ENCODE measurements at regions not wholly inside any gene's neighbourhood (a gene's known extent, or its start where the extent isn't known, plus 50 kb on each side); places are given as distances from the start of the nearest gene placed in this dataset.

- no peaks in the 10 kb centered on the region for H3K27me3 ChIP-seq (replicated peaks; ENCODE audit: control insufficient read depth, insufficient read depth, low read length)
- H3K36me3 ChIP-seq (ENCODE audit: control insufficient read depth, insufficient read depth, low read length) = no peaks in the 10 kb centered on the region
- no peak for DNase-seq (ENCODE audit: extremely low read depth, insufficient read length)
- TF ChIP-seq, protein P1, sequence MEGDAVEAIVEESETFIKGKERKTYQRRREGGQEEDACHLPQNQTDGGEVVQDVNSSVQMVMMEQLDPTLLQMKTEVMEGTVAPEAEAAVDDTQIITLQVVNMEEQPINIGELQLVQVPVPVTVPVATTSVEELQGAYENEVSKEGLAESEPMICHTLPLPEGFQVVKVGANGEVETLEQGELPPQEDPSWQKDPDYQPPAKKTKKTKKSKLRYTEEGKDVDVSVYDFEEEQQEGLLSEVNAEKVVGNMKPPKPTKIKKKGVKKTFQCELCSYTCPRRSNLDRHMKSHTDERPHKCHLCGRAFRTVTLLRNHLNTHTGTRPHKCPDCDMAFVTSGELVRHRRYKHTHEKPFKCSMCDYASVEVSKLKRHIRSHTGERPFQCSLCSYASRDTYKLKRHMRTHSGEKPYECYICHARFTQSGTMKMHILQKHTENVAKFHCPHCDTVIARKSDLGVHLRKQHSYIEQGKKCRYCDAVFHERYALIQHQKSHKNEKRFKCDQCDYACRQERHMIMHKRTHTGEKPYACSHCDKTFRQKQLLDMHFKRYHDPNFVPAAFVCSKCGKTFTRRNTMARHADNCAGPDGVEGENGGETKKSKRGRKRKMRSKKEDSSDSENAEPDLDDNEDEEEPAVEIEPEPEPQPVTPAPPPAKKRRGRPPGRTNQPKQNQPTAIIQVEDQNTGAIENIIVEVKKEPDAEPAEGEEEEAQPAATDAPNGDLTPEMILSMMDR (IDR thresholded peaks at IDR 0.05; ENCODE audit: insufficient read depth, low read length, poor library complexity, severe bottlenecking) = no peak
- no peak overlapping the region for H3K4me3 ChIP-seq (replicated peaks; ENCODE audit: low read depth, low read length)
Measured at GRCh38 chr20:9928955-9929354, 90.1 kb upstream of the PAK5 start.

GRCh38 chr20:9928281-9928737 is 89.4 kb upstream of the PAK5 start:
- no peaks in the 10 kb centered on the region for H3K36me3 ChIP-seq (ENCODE audit: control insufficient read depth, insufficient read depth, low read length)
- H3K27me3 ChIP-seq (replicated peaks; ENCODE audit: control insufficient read depth, insufficient read depth, low read length) = no peaks in the 10 kb centered on the region
- TF ChIP-seq, protein P1 (IDR thresholded peaks at IDR 0.05; ENCODE audit: insufficient read depth, low read length, poor library complexity, severe bottlenecking) = no peak
- peak; percentile 33 for DNase-seq (ENCODE audit: extremely low read depth, insufficient read length)
- no peak overlapping the region for H3K4me3 ChIP-seq (replicated peaks; ENCODE audit: low read depth, low read length)

DNA sequence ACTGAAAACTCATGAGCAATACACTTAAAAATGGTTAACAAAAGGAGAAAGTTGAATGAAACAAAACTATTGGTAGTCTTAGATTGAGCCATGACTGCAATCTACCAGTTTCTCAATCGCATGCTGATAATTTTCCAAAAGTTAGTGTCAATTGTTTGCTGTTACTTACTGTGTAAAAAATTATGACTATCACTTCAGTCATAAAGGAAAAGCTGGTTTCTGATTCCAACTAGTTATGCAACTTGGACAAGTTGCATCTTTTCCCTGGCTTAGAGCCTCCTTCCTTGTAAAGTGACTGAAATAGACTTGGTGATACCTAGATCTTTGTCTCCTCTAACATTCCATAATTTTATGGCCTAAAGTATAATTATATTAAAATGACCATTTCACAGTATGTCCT is 88.3 kb upstream of the PAK5 start:
- TF ChIP-seq, protein P1 (IDR thresholded peaks at IDR 0.05; ENCODE audit: insufficient read depth, low read length, poor library complexity, severe bottlenecking) = no peak
- no peak overlapping the region for H3K4me3 ChIP-seq (replicated peaks; ENCODE audit: low read depth, low read length)
- no peaks in the 10 kb centered on the region for H3K27me3 ChIP-seq (replicated peaks; ENCODE audit: control insufficient read depth, insufficient read depth, low read length)
- DNase-seq (ENCODE audit: extremely low read depth, insufficient read length) = no peak
- H3K36me3 ChIP-seq (ENCODE audit: control insufficient read depth, insufficient read depth, low read length) = no peaks in the 10 kb centered on the region

GRCh38 chr20:9926476-9926875 is 87.6 kb upstream of the PAK5 start:
- TF ChIP-seq, protein P1 (IDR thresholded peaks at IDR 0.05; ENCODE audit: insufficient read depth, low read length, poor library complexity, severe bottlenecking) = no peak
- no peaks in the 10 kb centered on the region for H3K27me3 ChIP-seq (replicated peaks; ENCODE audit: control insufficient read depth, insufficient read depth, low read length)

GRCh38 chr20:9926007-9926406 is 87.1 kb upstream of the PAK5 start:
- no peak for DNase-seq (ENCODE audit: extremely low read depth, insufficient read length)
- TF ChIP-seq, protein P1 (IDR thresholded peaks at IDR 0.05; ENCODE audit: insufficient read depth, low read length, poor library complexity, severe bottlenecking) = no peak
- Histone ChIP-seq H3K36me3 (ENCODE audit: control insufficient read depth, insufficient read depth, low read length) (no peaks in the 10 kb centered on the region), H3K27me3 (replicated peaks; ENCODE audit: control insufficient read depth, insufficient read depth, low read length) (no peaks in the 10 kb centered on the region), H3K4me3 (replicated peaks; ENCODE audit: low read depth, low read length) (no peak overlapping the region)

More at GRCh38 chr20:9926476-9926875, 87.6 kb upstream of the PAK5 start:
- DNase-seq (ENCODE audit: extremely low read depth, insufficient read length) = no peak
- Histone ChIP-seq H3K4me3 (replicated peaks; ENCODE audit: low read depth, low read length) (no peak overlapping the region), H3K36me3 (ENCODE audit: control insufficient read depth, insufficient read depth, low read length) (no peaks in the 10 kb centered on the region)

DNA sequence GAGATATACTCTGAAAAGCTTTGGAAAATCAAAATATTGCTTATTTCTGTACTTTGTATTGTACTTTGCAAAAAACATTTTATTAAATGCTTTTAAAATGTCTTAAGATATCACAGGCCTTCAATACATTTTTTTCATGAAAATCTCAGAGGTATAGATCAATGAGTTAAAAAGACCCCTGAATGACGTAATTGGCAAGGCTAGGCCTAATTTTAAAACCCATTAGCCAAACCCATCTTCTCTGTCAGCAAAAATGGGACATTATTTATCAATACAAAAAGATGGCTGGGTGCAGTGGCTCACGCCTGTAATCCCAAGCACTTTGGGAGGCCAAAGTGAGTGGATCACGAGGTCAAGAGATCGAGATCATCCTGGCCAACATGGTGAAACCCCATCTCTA is 84.8 kb upstream of the PAK5 start:
- TF ChIP-seq, protein P1 (IDR thresholded peaks at IDR 0.05; ENCODE audit: insufficient read depth, low read length, poor library complexity, severe bottlenecking) = no peak
- Histone ChIP-seq H3K36me3 (ENCODE audit: control insufficient read depth, insufficient read depth, low read length) (no peaks in the 10 kb centered on the region), H3K4me3 (replicated peaks; ENCODE audit: low read depth, low read length) (no peak overlapping the region), H3K27me3 (replicated peaks; ENCODE audit: control insufficient read depth, insufficient read depth, low read length) (no peaks in the 10 kb centered on the region)
- DNase-seq (ENCODE audit: extremely low read depth, insufficient read length) = no peak
